Gastrocnemius medialis (tissue), 4 donors: ENCODE measurements at regions not wholly inside any gene's neighbourhood (a gene's known extent, or its start where the extent isn't known, plus 50 kb on each side); places are given as distances from the start of the nearest gene placed in this dataset.

ENCODE experiments used
- POLR2A ChIP-seq, 2 donors: fragments of 450-650 bp; IDR thresholded peaks; one replicate each; pipeline ENCODE4 v1.6.1; 2017; ENCODE audit warnings: antibody characterized with exemption in 2 of 2, mild to moderate bottlenecking in 2 of 2, moderate library complexity in 2 of 2
- TF ChIP-seq, protein P1 (sequence below), 5 experiments: fragments of 450-650 bp in 3 of 5; fragments of 200-600 bp in 2 of 5; sonication (generic) in 2 of 5; IDR thresholded peaks in 4 of 5; conservative IDR thresholded peaks in 1 of 5; 1 replicate in 4 of 5; 2 replicates in 1 of 5; pipeline ENCODE4 v1.5.1; 2016 to 2019; ENCODE audit warnings: antibody characterized with exemption in 5 of 5, mild to moderate bottlenecking in 3 of 5, moderate library complexity in 3 of 5

DNA sequence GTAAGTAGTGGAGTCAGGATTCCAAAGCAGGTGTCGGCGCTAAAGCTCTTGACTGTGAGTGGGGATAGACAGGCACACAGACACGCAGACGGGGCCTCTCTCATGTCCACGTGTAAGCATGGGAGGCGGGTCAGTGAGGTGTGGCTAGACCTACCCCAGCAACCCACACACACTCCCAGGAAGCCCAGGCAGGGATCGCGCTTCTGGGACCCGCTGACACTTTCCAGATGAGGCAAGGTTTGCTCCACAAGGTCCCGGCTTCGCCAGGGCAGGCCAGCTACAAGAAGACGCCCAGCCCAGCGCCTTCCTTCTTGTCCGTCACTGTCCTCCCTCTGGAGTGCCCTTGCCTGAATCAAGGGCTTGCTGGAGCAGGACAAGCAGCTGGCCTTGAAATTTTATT is 213.8 kb upstream of the RPL38 start:
- TF ChIP-seq, protein P1, sequence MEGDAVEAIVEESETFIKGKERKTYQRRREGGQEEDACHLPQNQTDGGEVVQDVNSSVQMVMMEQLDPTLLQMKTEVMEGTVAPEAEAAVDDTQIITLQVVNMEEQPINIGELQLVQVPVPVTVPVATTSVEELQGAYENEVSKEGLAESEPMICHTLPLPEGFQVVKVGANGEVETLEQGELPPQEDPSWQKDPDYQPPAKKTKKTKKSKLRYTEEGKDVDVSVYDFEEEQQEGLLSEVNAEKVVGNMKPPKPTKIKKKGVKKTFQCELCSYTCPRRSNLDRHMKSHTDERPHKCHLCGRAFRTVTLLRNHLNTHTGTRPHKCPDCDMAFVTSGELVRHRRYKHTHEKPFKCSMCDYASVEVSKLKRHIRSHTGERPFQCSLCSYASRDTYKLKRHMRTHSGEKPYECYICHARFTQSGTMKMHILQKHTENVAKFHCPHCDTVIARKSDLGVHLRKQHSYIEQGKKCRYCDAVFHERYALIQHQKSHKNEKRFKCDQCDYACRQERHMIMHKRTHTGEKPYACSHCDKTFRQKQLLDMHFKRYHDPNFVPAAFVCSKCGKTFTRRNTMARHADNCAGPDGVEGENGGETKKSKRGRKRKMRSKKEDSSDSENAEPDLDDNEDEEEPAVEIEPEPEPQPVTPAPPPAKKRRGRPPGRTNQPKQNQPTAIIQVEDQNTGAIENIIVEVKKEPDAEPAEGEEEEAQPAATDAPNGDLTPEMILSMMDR (IDR thresholded peaks at IDR 0.05 in 4 of 5, conservative IDR thresholded peaks at IDR 0.05 in 1 of 5) = no peak
- TF ChIP-seq POLR2A (IDR thresholded peaks at IDR 0.05) = no peak
